ENCODE measurements at regions not wholly inside any gene's neighbourhood (a gene's known extent, or its start where the extent isn't known, plus 50 kb on each side); places are given as distances from the start of the nearest gene placed in this dataset.

- TF ChIP-seq POLR2A (IDR thresholded peaks at IDR 0.05; ENCODE audit: low read depth, low read length): no peak
- no peak for TF ChIP-seq POLR2AphosphoS5 (IDR thresholded peaks at IDR 0.05; ENCODE audit: insufficient read depth, low read depth, low read length)
- TF ChIP-seq JUN (IDR thresholded peaks at IDR 0.05; ENCODE audit: borderline replicate concordance, insufficient read depth, insufficient read length, low read depth): no peak
- TF ChIP-seq, protein P1, sequence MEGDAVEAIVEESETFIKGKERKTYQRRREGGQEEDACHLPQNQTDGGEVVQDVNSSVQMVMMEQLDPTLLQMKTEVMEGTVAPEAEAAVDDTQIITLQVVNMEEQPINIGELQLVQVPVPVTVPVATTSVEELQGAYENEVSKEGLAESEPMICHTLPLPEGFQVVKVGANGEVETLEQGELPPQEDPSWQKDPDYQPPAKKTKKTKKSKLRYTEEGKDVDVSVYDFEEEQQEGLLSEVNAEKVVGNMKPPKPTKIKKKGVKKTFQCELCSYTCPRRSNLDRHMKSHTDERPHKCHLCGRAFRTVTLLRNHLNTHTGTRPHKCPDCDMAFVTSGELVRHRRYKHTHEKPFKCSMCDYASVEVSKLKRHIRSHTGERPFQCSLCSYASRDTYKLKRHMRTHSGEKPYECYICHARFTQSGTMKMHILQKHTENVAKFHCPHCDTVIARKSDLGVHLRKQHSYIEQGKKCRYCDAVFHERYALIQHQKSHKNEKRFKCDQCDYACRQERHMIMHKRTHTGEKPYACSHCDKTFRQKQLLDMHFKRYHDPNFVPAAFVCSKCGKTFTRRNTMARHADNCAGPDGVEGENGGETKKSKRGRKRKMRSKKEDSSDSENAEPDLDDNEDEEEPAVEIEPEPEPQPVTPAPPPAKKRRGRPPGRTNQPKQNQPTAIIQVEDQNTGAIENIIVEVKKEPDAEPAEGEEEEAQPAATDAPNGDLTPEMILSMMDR (IDR thresholded peaks at IDR 0.05; ENCODE audit: extremely low read depth in 1 of 2, insufficient read depth in 1 of 2, low read depth in 1 of 2, low read length in 2 of 2): no peak
- no peak for TF ChIP-seq GATA2 (IDR thresholded peaks at IDR 0.05; ENCODE audit: insufficient read depth, insufficient read length, low read depth, low read length)
- no peak for TF ChIP-seq EZH2 (IDR thresholded peaks at IDR 0.05; ENCODE audit: borderline replicate concordance, low read depth, low read length, severe bottlenecking)
- no peak for TF ChIP-seq MAX (IDR thresholded peaks at IDR 0.05; ENCODE audit: insufficient read depth, insufficient read length)
- TF ChIP-seq MYC (IDR thresholded peaks at IDR 0.05; ENCODE audit: low read depth, low read length): no peak
- no peak for TF ChIP-seq FOS (IDR thresholded peaks at IDR 0.05; ENCODE audit: borderline replicate concordance, insufficient read depth, low read length)
- no peaks in the 10 kb centered on the region for H3K79me2 ChIP-seq (ENCODE audit: control insufficient read depth, insufficient read depth, low read length)
- H3K27me3 ChIP-seq (ENCODE audit: control insufficient read depth in 2 of 2, insufficient read depth in 2 of 2, low read length in 2 of 2): no peaks in the 10 kb centered on the region
- intact Hi-C loops (cut with micrococcal nuclease): no loop called here
- no peak overlapping the region for H3K4me2 ChIP-seq (ENCODE audit: insufficient read depth, low read length)
- no TSS peak for BruUV-seq (replicated peaks)
- H3K9me3 ChIP-seq (replicated peaks; ENCODE audit: control insufficient read depth, insufficient read depth, low read length): peaks cover 2% of the 10 kb centered on the region
- no peak for FAIRE-seq
- dilution Hi-C loops (cut with MboI; ENCODE audit: extremely low pct_ligation_motif_present, low sequenced_read_pairs): no loop called here
- H3K9ac ChIP-seq (replicated peaks; ENCODE audit: extremely low read depth, insufficient read depth, low read length): no peak overlapping the region
- no peak overlapping the region for H2AFZ ChIP-seq (ENCODE audit: low read depth, low read length)
- no peaks in the 10 kb centered on the region for H3K9me1 ChIP-seq (replicated peaks; ENCODE audit: control insufficient read depth, extremely low read depth, insufficient read depth, low read length)
- ChIA-PET POLR2A (no interaction called here), CTCF (no interaction called here)
- H4K20me1 ChIP-seq (replicated peaks; ENCODE audit: control insufficient read depth, extremely low read depth, insufficient read depth, low read length): no peaks in the 10 kb centered on the region
- DNase-seq (ENCODE audit: low read depth, low spot score): no peak
- no peak overlapping the region for H3K27ac ChIP-seq (ENCODE audit: insufficient read depth, low read depth, low read length)
- no peaks in the 10 kb centered on the region for H3K4me1 ChIP-seq (ENCODE audit: control insufficient read depth, extremely low read depth, insufficient read depth, low read length)
- no peaks in the 10 kb centered on the region for H3K36me3 ChIP-seq (ENCODE audit: control insufficient read depth in 2 of 2, extremely low read depth in 1 of 2, insufficient read depth in 2 of 2, low read length in 2 of 2)
- H3K4me3 ChIP-seq (replicated peaks in 1 of 3; ENCODE audit: insufficient read depth in 1 of 3, low read depth in 1 of 3, low read length in 3 of 3): no peak overlapping the region
These were observed 170.2 kb downstream of the OTOR start for GRCh38 chr20:16918366-16918765.
